Adrenal gland (tissue), 5 donors: ENCODE measurements at regions not wholly inside any gene's neighbourhood (a gene's known extent, or its start where the extent isn't known, plus 50 kb on each side); places are given as distances from the start of the nearest gene placed in this dataset.

Experiments
- POLR2A ChIP-seq, 2 donors: fragments of 450-650 bp; IDR thresholded peaks; one replicate each; pipeline ENCODE4 v1.6.1; 2017; ENCODE audit warnings: antibody characterized with exemption in 2 of 2, mild to moderate bottlenecking in 2 of 2, moderate library complexity in 1 of 2
- TF ChIP-seq, protein P1 (sequence below), 6 experiments: fragments of 450-650 bp in 4 of 6; fragments of 200-600 bp in 2 of 6; sonication (generic) in 1 of 6; IDR thresholded peaks; 1 replicate in 5 of 6; 2 replicates in 1 of 6; pipeline versions ENCODE4 v1.5.1 to v1.8.0; 2016 to 2021; ENCODE audit warnings: antibody characterized with exemption in 6 of 6, mild to moderate bottlenecking in 2 of 6, moderate library complexity in 1 of 6
- donor health status: DM: no; HTN: no; CAD: no.

DNA sequence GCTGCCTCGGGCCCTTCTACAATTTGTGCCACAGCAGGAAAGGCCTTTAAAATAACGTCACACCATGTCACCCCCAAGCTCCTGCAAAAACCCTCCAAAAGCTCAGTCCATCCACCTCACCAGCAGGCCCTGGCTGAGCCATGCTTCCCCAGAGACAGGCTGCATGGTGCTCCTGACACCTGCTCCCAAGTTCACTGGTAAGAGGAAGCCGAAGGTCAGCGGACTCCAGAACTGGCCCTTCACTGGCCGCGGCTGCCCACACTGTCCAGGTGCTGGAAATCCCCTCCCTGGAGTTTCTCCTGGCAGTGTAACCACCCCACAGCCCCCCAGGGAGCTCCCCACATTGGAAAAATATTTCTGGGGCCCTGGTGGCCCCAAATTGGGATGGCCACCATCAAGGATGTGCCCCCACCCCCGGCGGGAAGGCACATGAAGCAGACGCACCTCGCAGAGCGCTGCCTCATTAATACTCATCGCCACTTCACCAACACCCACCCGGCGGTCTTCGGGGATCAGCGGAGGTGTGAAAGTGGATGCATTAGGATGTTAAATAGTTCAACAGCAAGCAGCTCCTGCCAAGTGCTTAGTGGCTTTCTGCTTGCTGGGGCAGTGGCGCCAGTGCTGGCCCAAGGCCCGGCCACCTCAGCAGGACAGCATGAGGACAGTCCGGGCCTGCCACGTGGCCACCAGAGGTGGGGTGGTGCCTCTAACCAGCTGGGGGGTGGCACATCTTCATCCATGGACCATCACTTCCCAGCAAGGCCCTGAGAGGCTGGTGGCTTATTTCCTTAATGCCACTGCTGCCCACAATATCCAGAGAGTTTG is 146.1 kb upstream of the IQSEC1 start:
- TF ChIP-seq POLR2A (IDR thresholded peaks at IDR 0.05), result no peak
- TF ChIP-seq, protein P1, sequence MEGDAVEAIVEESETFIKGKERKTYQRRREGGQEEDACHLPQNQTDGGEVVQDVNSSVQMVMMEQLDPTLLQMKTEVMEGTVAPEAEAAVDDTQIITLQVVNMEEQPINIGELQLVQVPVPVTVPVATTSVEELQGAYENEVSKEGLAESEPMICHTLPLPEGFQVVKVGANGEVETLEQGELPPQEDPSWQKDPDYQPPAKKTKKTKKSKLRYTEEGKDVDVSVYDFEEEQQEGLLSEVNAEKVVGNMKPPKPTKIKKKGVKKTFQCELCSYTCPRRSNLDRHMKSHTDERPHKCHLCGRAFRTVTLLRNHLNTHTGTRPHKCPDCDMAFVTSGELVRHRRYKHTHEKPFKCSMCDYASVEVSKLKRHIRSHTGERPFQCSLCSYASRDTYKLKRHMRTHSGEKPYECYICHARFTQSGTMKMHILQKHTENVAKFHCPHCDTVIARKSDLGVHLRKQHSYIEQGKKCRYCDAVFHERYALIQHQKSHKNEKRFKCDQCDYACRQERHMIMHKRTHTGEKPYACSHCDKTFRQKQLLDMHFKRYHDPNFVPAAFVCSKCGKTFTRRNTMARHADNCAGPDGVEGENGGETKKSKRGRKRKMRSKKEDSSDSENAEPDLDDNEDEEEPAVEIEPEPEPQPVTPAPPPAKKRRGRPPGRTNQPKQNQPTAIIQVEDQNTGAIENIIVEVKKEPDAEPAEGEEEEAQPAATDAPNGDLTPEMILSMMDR (IDR thresholded peaks at IDR 0.05), result no peak
